NCI-H1694 treated with DMSO at 0.1 percent for 48 hours (cell line): ENCODE measurements at regions not wholly inside any gene's neighbourhood (a gene's known extent, or its start where the extent isn't known, plus 50 kb on each side); places are given as distances from the start of the nearest gene placed in this dataset.
"Not testable (repeated sequence)": the region's sequence is repeated elsewhere in the genome, so short reads cannot be mapped to it uniquely, and the experiment has no call there.

Experiments
- DNase-seq: peaks from one replicate; lab custom pipeline; 2025; lab: John Stamatoyannopoulos, UW

- no peak for DNase-seq
Measured at GRCh38 chr12:91741932-91742331, 403.7 kb downstream of the BTG1 start.

- not testable (repeated sequence) for DNase-seq
Measured at GRCh38 chr12:91733846-91734245, 411.8 kb downstream of the BTG1 start.

GRCh38 chr12:91732086-91732485 lies 413.6 kb downstream of the BTG1 start:
- DNase-seq, result no peak

GRCh38 chr12:91729543-91729942 lies 416.1 kb downstream of the BTG1 start:
- no peak for DNase-seq

GRCh38 chr12:91723191-91723590 lies 422.5 kb downstream of the BTG1 start:
- DNase-seq, result no peak

- no peak for DNase-seq
Measured at GRCh38 chr12:91722072-91722471, 423.6 kb downstream of the BTG1 start.

GRCh38 chr12:91721023-91721422 lies 424.6 kb downstream of the BTG1 start:
- DNase-seq, result no peak

GRCh38 chr12:91718326-91718725 lies 427.3 kb downstream of the BTG1 start:
- DNase-seq, result no peak

GRCh38 chr12:91717804-91718203 lies 427.8 kb downstream of the BTG1 start:
- no peak for DNase-seq

- DNase-seq, result not testable (repeated sequence)
Measured at GRCh38 chr12:91711925-91712324, 433.7 kb downstream of the BTG1 start.

GRCh38 chr12:91706466-91706865 lies 439.2 kb downstream of the BTG1 start:
- DNase-seq, result no peak

GRCh38 chr12:91704446-91704845 lies 441.2 kb downstream of the BTG1 start:
- no peak for DNase-seq

- DNase-seq, result no peak
Measured at GRCh38 chr12:91703491-91704283, 442.0 kb downstream of the BTG1 start.

GRCh38 chr12:91702843-91703425 lies 442.7 kb downstream of the BTG1 start:
- no peak for DNase-seq

GRCh38 chr12:91695964-91696363 lies 449.7 kb downstream of the BTG1 start:
- no peak for DNase-seq

- DNase-seq, result not testable (repeated sequence)
Measured at GRCh38 chr12:91695406-91695805, 450.2 kb downstream of the BTG1 start.

GRCh38 chr12:91690531-91690930 lies 455.1 kb downstream of the BTG1 start:
- DNase-seq, result no peak

- no peak for DNase-seq
Measured at GRCh38 chr12:91687052-91688017, 458.3 kb downstream of the BTG1 start.

GRCh38 chr12:91685917-91686316 lies 459.7 kb downstream of the BTG1 start:
- no peak for DNase-seq

- no peak for DNase-seq
Measured at GRCh38 chr12:91681751-91682150, 463.9 kb downstream of the BTG1 start.

GRCh38 chr12:91680864-91681263 lies 464.8 kb downstream of the BTG1 start:
- no peak for DNase-seq

- no peak for DNase-seq
Measured at GRCh38 chr12:91677556-91677955, 468.1 kb downstream of the BTG1 start.

GRCh38 chr12:91675401-91675800 lies 470.2 kb downstream of the BTG1 start:
- no peak for DNase-seq
